ENCODE measurements at regions not wholly inside any gene's neighbourhood (a gene's known extent, or its start where the extent isn't known, plus 50 kb on each side); places are given as distances from the start of the nearest gene placed in this dataset.

GRCh38 chr9:85427772-85428171, 314.0 kb downstream of the AGTPBP1 start:
- DNase-seq = no peak

GRCh38 chr9:85425153-85425611, 316.6 kb downstream of the AGTPBP1 start:
- DNase-seq = peak; percentile 14

- no peak for DNase-seq
Measured at GRCh38 chr9:85423422-85423821, 318.3 kb downstream of the AGTPBP1 start.

- DNase-seq = no peak
Measured at GRCh38 chr9:85421641-85422040, 320.1 kb downstream of the AGTPBP1 start.

GRCh38 chr9:85420750-85421149, 321.0 kb downstream of the AGTPBP1 start:
- no peak for DNase-seq

GRCh38 chr9:85417674-85418073, 324.1 kb downstream of the AGTPBP1 start:
- DNase-seq = no peak

GRCh38 chr9:85416715-85417114, 325.0 kb downstream of the AGTPBP1 start:
- DNase-seq = no peak

GRCh38 chr9:85414390-85414789, 327.4 kb downstream of the AGTPBP1 start:
- DNase-seq = no peak

- DNase-seq = no peak
Measured at GRCh38 chr9:85408494-85408893, 333.3 kb downstream of the AGTPBP1 start.

- DNase-seq = no peak
Measured at GRCh38 chr9:85405566-85405950, 336.2 kb downstream of the AGTPBP1 start.

GRCh38 chr9:85404911-85405565, 336.7 kb downstream of the AGTPBP1 start:
- no peak for DNase-seq

GRCh38 chr9:85402551-85402950, 339.2 kb downstream of the AGTPBP1 start:
- DNase-seq = no peak

GRCh38 chr9:85401998-85402397, 339.8 kb downstream of the AGTPBP1 start:
- no peak for DNase-seq

- no peak for DNase-seq
Measured at GRCh38 chr9:85397005-85397404, 344.7 kb downstream of the AGTPBP1 start.

- no peak for DNase-seq
Measured at GRCh38 chr9:85392260-85392659, 349.5 kb downstream of the AGTPBP1 start.

- DNase-seq = no peak
Measured at GRCh38 chr9:85377731-85378289, 363.9 kb downstream of the AGTPBP1 start.

- DNase-seq = no peak
Measured at GRCh38 chr9:85368781-85369180, 373.0 kb downstream of the AGTPBP1 start.

GRCh38 chr9:85359161-85359560, 382.6 kb downstream of the AGTPBP1 start:
- DNase-seq = no peak

GRCh38 chr9:85349046-85349445, 392.7 kb downstream of the AGTPBP1 start:
- DNase-seq = no peak

GRCh38 chr9:85347541-85347940, 394.2 kb downstream of the AGTPBP1 start:
- DNase-seq = no peak

GRCh38 chr9:85344901-85345300, 396.9 kb downstream of the AGTPBP1 start:
- no peak for DNase-seq

GRCh38 chr9:85339338-85339737, 402.4 kb downstream of the AGTPBP1 start:
- DNase-seq = no peak

- no peak for DNase-seq
Measured at GRCh38 chr9:85334228-85334627, 407.5 kb downstream of the AGTPBP1 start.

GRCh38 chr9:85332487-85332886, 409.3 kb downstream of the AGTPBP1 start:
- no peak for DNase-seq

- no peak for DNase-seq
Measured at GRCh38 chr9:85331626-85332025, 410.1 kb downstream of the AGTPBP1 start.
